Tibial artery (tissue), 4 donors: ENCODE measurements at regions not wholly inside any gene's neighbourhood (a gene's known extent, or its start where the extent isn't known, plus 50 kb on each side); places are given as distances from the start of the nearest gene placed in this dataset.

Experiments
- DNase-seq, 2 donors: peaks; one replicate each; pipeline ENCODE4 v3.0.0-alpha.2; 2019
- H3K27ac ChIP-seq, 2 donors: fragments of 200-600 bp; sonication (generic) in 1 of 2; 1 replicate in 1 of 2; 2 replicates in 1 of 2; pipeline ENCODE4 v1.5.1; 2018 to 2019; ENCODE audit warnings: mild to moderate bottlenecking in 1 of 2
- H3K27me3 ChIP-seq, 2 donors: fragments of 200-600 bp; sonication (generic) in 1 of 2; one replicate each; pipeline versions ENCODE4 v1.5.1 to v1.6.0; 2016 to 2019
- H3K36me3 ChIP-seq, 3 donors: fragments of 200-600 bp; sonication (generic) in 2 of 3; one replicate each; pipeline ENCODE4 v1.5.1; 2016 to 2019; ENCODE audit warnings: mild to moderate bottlenecking in 2 of 3
- H3K4me1 ChIP-seq, 4 donors: fragments of 200-600 bp; sonication (generic) in 2 of 4; 1 replicate in 3 of 4; 2 replicates in 1 of 4; pipeline ENCODE4 v1.5.1; 2016 to 2019
- H3K4me3 ChIP-seq, 2 donors: fragments of 200-600 bp; sonication (generic) in 1 of 2; 1 replicate in 1 of 2; 2 replicates in 1 of 2; pipeline ENCODE4 v1.5.1; 2018 to 2019; ENCODE audit warnings: mild to moderate bottlenecking in 2 of 2
- H3K9me3 ChIP-seq, 3 donors: fragments of 200-600 bp; sonication (generic) in 1 of 3; one replicate each; pipeline ENCODE4 v1.5.1; 2016 to 2019
- intact Hi-C: fragments of 100-400 bp; cut with DNase I; formaldehyde crosslinking; loops from one replicate; pipeline ENCODE4 v1.15.0; 2023; ENCODE audit warnings: low total_unique reads
- TF ChIP-seq, protein P1 (sequence below), 2 experiments: fragments of 200-600 bp in 1 of 2; fragments of 450-650 bp in 1 of 2; IDR thresholded peaks; one replicate each; pipeline ENCODE4 v1.5.1; 2017 to 2019; ENCODE audit warnings: antibody characterized with exemption in 2 of 2, mild to moderate bottlenecking in 1 of 2, moderate library complexity in 1 of 2

DNA sequence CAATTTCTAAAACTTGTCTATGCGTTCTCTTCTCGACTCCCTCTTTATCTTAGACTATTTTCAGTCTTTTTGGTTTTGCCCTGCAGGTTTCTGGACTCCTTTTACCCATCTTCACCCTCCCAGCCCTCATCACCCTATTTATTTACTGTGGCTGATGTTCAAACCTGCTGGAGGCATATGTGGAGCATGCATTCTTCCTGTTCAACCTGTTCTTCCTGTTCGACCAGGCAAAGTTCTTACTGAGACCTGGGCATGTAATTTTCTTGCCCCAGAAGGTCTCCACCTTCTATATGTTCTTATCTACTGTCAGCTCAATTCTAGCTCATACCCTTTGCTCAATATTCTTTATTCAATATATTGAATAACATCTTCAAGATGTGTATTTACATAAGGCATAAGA is 69.4 kb upstream of the AGA start:
- intact Hi-C loops: no loop called here
- Histone ChIP-seq H3K27me3 (no peaks in the 10 kb centered on the region), H3K36me3 (no peaks in the 10 kb centered on the region), H3K4me3 (no peak overlapping the region), H3K27ac (no peak overlapping the region), H3K4me1 (no peaks in the 10 kb centered on the region), H3K9me3 (no peaks in the 10 kb centered on the region)
- DNase-seq: no peak
- TF ChIP-seq, protein P1, sequence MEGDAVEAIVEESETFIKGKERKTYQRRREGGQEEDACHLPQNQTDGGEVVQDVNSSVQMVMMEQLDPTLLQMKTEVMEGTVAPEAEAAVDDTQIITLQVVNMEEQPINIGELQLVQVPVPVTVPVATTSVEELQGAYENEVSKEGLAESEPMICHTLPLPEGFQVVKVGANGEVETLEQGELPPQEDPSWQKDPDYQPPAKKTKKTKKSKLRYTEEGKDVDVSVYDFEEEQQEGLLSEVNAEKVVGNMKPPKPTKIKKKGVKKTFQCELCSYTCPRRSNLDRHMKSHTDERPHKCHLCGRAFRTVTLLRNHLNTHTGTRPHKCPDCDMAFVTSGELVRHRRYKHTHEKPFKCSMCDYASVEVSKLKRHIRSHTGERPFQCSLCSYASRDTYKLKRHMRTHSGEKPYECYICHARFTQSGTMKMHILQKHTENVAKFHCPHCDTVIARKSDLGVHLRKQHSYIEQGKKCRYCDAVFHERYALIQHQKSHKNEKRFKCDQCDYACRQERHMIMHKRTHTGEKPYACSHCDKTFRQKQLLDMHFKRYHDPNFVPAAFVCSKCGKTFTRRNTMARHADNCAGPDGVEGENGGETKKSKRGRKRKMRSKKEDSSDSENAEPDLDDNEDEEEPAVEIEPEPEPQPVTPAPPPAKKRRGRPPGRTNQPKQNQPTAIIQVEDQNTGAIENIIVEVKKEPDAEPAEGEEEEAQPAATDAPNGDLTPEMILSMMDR (IDR thresholded peaks at IDR 0.05): no peak

DNA sequence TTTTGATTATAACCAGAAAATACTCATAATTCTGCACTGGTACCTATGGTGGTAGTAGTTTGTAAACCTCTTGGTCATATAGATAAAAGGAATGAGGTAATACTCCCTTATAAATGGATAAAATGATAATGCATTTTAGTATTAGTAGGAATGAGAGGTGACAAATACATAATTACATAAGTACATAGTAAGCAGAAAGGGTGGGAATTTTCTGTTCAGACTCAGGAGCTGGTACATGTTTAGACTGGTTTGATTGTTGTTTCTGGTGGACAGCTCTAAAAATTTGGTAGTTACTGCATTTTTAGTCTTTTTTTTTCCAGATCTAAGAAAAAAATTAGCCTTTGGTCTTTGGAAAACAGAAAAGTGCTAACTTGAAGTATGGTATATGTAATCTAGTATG is 70.4 kb upstream of the AGA start:
- Histone ChIP-seq H3K4me1 (no peaks in the 10 kb centered on the region), H3K36me3 (no peaks in the 10 kb centered on the region), H3K9me3 (no peaks in the 10 kb centered on the region), H3K27ac (no peak overlapping the region), H3K27me3 (no peaks in the 10 kb centered on the region), H3K4me3 (no peak overlapping the region)
- TF ChIP-seq, protein P1 (IDR thresholded peaks at IDR 0.05): no peak
- no peak for DNase-seq
- intact Hi-C loops: no loop called here

DNA sequence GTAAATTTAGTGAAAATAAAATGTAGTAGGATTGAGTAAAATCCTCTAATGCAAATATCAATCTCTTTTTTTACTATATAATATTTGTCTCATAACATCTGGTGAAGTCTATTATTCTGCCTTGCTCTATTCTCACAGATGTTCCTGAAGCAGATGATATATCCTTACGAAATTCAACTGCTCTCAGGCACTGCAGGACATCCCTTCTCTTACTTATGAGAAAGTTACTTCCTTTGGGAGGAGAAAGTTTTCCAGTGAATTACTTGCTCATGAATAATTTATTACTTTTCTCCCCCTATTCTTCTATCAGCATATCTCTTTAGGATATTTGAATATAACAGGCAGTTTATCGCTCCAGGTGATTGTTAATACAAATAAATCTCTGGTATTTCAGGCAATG is 75.6 kb upstream of the AGA start:
- TF ChIP-seq, protein P1 (IDR thresholded peaks at IDR 0.05): no peak
- no peak for DNase-seq
- Histone ChIP-seq H3K36me3 (no peaks in the 10 kb centered on the region), H3K27me3 (no peaks in the 10 kb centered on the region), H3K27ac (no peak overlapping the region), H3K4me1 (no peaks in the 10 kb centered on the region), H3K4me3 (no peak overlapping the region), H3K9me3 (no peaks in the 10 kb centered on the region)
- intact Hi-C loops: no loop called here

DNA sequence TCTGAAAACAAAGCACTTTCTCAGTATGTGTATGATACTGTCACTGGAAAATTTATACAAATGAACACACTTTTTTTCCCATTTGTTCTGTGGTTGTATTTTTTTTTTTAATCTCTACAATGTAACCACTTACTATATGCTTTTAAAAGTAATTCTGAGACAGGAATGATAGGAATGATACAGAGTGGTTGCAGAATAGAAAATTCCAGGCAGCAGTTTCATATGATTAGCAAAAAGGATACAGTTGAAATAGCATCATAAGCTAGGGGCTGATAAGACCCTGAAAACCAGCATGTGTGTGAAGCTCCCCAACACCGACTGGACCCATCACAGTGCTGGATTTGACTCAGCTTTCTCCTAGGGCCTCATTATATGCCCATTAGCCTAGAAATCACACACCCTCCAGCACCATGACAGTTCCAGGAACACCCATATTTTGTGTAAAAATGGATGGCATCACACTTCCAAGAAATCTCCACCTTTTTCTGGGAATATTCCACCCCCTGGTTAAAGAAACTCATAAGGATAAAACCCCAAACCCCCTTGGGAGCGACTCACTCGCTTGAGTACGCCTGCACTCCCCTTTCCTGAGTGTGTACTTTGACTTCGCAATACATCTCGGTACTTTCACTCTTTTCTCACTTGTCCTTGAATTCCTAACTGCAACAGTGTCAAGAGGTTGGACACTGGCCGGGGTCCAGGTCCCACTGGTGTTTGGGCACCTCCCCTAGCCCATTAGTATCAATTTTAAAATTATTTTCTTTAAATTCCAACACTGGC is 77.4 kb upstream of the AGA start:
- DNase-seq: no peak
- no peaks in the 10 kb centered on the region for H3K9me3 ChIP-seq
- H3K4me3 ChIP-seq: no peak overlapping the region
- H3K27ac ChIP-seq: no peak overlapping the region
- H3K4me1 ChIP-seq: no peaks in the 10 kb centered on the region
- no peaks in the 10 kb centered on the region for H3K36me3 ChIP-seq
- intact Hi-C loops: no loop called here
- TF ChIP-seq, protein P1 (IDR thresholded peaks at IDR 0.05): no peak
- H3K27me3 ChIP-seq: no peaks in the 10 kb centered on the region

DNA sequence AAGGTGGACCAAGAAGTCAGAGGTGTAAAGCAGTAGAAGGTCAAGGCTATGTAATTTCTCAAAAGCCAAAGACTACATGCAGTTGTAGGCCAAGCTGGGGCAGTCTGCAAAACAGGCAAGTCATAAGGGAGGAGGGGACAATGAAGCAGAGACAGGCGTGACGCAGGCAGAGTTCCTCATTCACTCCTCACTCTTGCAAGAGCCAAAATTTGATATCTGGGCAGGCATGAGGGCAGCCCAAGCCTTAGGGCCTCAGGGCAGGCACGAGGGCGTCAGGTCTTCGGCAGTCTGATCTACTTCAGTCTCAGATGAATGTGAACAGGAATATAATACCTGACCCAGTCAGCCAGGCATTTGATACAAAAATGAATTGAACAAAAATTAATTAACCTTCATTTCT is 86.4 kb upstream of the AGA start:
- intact Hi-C loops: no loop called here

More for the DNA sequence above, 86.4 kb upstream of the AGA start:
- H3K27ac ChIP-seq: no peak overlapping the region
- H3K9me3 ChIP-seq: no peaks in the 10 kb centered on the region
- TF ChIP-seq, protein P1 (IDR thresholded peaks at IDR 0.05): no peak
- no peaks in the 10 kb centered on the region for H3K36me3 ChIP-seq
- DNase-seq: no peak
- H3K4me3 ChIP-seq: no peak overlapping the region
- H3K27me3 ChIP-seq: no peaks in the 10 kb centered on the region
- no peaks in the 10 kb centered on the region for H3K4me1 ChIP-seq
